ENCODE measurements at regions not wholly inside any gene's neighbourhood (a gene's known extent, or its start where the extent isn't known, plus 50 kb on each side); places are given as distances from the start of the nearest gene placed in this dataset.

DNA sequence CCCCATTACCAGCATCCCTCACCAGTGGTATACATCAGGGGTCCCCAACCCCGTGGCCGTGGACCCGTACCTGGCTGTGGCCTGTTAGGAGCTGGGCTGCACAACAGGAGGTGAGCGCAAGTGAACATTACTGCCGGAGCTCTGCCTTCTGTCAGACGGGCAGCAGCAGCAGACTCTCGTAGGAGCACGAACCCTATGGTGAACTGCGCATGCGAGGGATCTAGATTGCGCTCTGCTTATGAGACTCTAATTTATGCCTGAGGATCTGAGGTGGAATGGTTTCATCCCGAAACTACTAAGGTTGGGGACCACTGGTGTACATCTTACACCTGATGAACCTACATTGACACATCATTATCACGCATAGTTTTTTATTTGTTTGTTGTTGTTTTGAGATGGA lies 52.8 kb upstream of the DHX15 start:
- no peak for DNase-seq (ENCODE audit: extremely low read depth in 1 of 2, low read depth in 1 of 2)

DNA sequence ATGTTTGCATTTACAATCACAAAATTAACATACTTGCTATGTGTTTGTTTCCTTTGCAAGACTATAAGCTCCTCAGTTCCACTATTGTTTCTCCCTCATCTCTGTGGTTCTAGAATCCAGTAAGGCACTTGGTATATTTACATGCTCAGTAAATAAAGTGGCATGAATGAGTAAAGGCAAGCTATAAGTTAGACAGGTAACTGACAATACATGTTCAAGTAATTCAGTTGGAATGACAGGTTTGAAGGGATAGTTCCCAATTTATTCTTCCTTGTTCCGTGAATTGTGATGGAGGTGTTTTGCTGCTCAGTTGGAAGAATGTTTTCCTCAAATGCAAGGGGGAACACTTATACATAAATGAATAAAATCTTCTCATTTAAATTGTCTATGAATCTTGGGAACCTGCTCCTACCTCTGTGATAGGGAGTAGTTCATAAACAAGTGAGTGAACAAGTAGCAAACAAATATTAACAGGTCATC lies 54.1 kb upstream of the DHX15 start:
- DNase-seq (ENCODE audit: extremely low read depth in 1 of 2, low read depth in 1 of 2) = no peak

DNA sequence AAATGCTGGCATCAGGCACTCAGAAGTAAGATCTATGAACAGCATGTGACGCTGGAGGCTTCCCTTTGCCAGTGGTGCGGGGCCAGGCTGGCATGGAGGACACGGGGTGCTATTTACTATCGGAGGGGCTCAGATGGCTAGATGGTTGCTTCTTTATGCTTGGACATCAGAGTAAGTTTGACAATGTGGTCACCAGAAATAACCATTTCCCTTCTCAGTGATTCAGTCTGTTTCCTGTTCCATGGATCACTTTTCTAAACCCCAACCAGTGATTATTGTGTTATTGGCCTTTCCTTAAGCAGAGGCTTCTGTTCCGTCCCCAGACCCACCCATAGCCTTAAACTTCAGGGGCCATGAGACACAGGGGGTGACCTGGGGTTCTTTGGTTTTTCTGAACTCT lies 55.4 kb upstream of the DHX15 start:
- no peak for DNase-seq (ENCODE audit: extremely low read depth in 1 of 2, low read depth in 1 of 2)

GRCh38 chr4:24640366-24640765 lies 56.0 kb upstream of the DHX15 start:
- no peak for DNase-seq (ENCODE audit: extremely low read depth in 1 of 2, low read depth in 1 of 2)

DNA sequence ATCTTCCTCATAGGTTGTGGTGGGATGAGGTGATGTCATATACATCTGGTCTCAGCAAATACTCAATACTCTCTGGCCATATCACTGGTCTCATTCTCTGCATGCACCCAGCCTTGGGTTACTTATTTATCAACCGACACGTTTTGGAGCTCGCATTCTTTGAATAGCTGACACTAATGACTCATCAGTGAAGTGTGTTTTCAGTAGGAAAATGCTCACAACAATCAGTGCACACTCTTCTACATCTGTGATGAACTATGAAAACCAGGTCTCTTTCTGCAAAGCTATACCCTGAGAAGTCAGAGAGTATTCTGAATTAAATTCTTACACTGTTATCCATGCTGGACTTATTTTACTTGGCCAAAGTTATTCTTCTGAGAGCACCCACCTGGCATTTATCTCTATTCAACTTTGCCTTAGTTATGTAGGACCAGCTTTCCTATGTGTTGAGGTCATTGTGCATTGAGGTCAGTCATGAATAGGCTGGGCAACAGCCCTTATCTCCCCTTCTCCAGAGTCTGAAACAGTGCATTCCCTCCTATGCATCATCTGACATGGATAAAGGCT lies 58.7 kb upstream of the DHX15 start:
- DNase-seq (ENCODE audit: extremely low read depth in 1 of 2, low read depth in 1 of 2) = no peak

- no peak for DNase-seq (ENCODE audit: extremely low read depth in 1 of 2, low read depth in 1 of 2)
These were observed 59.6 kb upstream of the DHX15 start for GRCh38 chr4:24643774-24644520.

- DNase-seq (ENCODE audit: extremely low read depth in 1 of 2, low read depth in 1 of 2) = no peak
These were observed 60.8 kb upstream of the DHX15 start for GRCh38 chr4:24644983-24645764.

DNA sequence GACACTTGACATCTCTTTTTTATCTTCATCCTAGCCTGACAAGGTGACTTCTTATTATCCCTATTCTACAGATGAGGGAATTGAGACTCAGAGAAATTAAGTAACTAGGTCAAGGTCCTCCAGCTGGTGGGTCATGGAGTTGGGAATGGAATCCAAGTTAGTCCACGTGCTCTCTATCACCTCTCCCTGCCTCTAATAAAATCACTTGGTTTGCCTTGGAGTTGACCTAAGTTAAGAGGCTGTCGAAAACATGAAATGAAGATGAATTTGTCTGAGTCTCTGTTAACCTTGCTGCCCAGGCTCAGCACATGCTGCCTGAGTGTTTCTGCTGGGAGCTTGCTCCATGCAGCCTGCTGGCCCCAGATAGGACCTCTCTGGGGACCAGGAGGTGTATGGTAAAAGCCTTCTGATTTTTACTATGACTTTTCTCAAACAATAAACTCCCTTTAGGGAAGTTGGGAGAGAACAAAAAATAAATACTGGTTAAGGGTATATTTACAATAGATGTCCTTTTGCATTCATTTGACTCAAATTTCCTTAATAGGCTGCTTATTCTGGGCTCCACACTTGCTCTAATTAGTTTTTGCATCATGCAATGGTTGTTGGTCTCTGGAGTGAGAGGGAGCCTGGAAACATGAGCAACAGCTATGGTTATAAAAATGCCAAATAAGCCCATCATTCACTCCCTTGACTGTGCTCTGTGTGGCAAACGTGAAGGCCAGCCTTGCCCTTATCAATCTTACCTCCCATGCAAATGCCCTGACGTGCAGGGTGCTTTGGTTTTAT lies 61.6 kb upstream of the DHX15 start:
- DNase-seq (ENCODE audit: extremely low read depth in 1 of 2, low read depth in 1 of 2) = no peak

GRCh38 chr4:24646798-24647460 lies 62.6 kb upstream of the DHX15 start:
- DNase-seq (ENCODE audit: extremely low read depth in 1 of 2, low read depth in 1 of 2) = no peak

DNA sequence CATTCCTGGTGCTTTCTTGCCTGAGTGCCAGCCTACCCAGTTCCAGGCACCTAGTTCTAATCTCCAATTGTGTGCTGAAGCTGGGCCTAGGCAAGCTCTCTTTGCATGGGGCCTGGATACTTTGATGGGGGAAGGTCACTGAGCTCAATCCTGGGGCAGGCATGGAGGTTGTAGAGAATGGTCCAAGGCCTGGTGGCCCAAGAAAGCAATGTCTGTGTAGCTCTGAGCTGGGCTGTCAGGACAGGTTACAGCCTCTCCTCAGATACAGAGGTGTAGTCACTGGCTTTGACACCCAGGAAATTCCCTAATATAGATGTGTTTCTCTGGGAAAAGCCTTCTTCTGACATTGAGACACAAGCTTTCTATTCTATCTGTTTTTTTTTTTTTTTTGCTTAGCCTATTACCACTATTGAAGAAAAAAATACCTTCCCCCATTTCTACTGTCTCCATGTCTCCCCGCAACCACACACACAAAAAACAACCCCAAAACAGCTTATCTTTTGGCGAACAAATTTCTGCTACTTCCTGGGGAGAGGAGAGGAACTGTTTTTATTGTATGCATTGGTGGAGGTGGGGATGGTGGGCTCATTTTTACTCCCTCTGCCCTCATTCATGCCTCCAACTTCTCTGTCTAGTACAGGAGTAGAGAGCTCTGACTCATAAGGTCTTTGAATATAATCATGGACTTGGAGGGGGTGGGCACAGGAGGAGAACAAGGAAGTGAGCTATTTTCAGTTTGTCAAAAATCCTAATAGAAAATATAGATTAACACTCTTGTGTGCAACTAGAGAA lies 66.7 kb upstream of the DHX15 start:
- DNase-seq (ENCODE audit: extremely low read depth in 1 of 2, low read depth in 1 of 2) = no peak

DNA sequence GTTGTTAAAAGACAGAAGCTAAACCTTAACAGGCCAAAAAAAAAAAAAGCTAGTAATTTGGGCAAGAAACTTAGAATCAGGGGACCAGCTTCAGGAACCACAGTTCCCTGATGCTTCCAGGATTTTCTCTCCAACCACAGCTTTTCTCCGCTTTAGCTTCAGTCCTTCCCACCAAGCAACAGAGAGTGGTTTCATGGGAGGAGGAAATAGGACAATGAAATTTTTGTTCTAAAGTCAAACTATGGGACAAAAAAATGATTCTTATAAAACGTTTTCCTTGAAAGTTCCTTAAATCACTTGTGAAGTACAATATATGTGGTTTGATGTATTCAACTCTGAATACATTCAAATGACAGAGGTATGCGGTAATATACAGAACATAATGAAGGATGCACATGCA lies 71.0 kb upstream of the DHX15 start:
- no peak for DNase-seq (ENCODE audit: extremely low read depth in 1 of 2, low read depth in 1 of 2)

DNA sequence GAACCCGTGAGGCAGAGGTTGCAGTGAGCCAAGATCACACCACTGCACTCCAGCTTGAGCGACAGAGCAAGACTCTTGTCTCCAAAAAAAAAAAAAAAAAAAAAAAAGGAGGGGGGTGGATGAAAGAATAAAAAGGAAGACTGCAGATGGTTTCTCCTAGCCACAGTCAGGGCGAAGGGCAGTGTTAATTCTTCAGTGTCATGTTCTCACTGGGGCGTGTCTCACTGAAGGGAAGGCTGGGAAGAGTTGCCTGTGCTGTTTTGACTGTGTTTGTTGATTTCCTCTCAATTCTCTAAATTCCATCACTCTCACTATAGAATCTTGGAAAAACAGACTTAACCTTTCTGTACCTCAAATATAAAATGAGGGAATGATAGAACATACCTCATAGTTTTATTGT lies 71.6 kb upstream of the DHX15 start:
- DNase-seq (ENCODE audit: extremely low read depth in 1 of 2, low read depth in 1 of 2) = no peak

- DNase-seq (ENCODE audit: extremely low read depth in 1 of 2, low read depth in 1 of 2) = no peak
These were observed 72.6 kb upstream of the DHX15 start for GRCh38 chr4:24656906-24657305.

- DNase-seq (ENCODE audit: extremely low read depth in 1 of 2, low read depth in 1 of 2) = peak in 1 of 2 donors; percentile 5
These were observed 73.6 kb upstream of the DHX15 start for GRCh38 chr4:24657768-24658617.

DNA sequence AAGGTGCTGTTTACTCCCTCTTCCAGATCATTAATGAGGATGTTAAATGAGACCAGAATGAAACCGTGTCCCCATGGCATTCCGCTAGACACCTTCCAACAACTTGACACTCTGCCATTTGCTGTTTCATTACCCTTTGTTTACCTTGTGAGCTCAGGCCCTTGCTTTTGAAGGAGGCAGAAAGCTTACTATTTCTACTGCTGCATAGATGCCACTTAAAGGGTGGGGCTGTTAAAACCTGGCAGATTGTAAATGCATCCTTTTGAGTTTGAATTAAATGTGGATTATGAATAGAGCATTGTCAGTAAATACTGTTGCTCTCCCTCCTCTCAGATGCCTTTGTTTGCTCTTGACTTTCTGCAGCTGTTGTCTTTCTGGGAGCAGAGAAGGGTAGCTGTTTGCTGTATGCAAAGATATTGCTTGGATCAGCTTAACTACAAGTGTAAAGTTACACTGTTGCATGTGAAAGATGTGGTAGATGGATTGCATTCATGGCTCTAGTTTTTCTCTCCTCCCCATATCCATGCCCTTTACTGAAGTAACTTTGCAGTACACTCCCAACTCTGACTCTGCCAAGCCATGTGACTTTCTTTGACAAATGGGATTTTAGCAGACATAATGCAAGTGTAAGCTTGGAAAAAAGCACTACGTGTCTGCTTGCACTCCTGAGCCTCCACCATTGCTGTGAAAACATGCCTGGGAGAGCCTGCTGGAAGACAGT lies 75.0 kb upstream of the DHX15 start:
- no peak for DNase-seq (ENCODE audit: extremely low read depth in 1 of 2, low read depth in 1 of 2)

DNA sequence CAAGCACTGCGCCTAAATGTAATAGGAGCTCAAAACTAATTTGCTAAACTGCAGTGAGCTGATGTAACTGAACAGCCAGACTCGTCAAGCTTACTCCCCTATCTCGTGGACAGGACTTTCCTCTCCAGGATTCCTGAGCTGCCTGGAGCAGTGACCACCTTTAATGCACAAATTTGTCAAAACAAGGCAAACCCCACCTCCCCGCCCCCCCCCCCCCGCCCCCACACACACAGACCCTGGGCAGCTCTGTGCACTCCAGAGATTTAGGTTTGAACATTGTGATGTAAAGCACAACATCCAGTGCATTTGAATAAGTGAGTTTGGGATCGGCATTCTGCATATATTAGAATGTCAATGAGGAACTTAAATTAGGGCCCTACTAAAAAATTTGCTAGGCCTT lies 77.7 kb upstream of the DHX15 start:
- no peak for DNase-seq (ENCODE audit: extremely low read depth in 1 of 2, low read depth in 1 of 2)

- no peak for DNase-seq (ENCODE audit: extremely low read depth in 1 of 2, low read depth in 1 of 2)
These were observed 78.2 kb upstream of the DHX15 start for GRCh38 chr4:24662542-24662941.

- no peak for DNase-seq (ENCODE audit: extremely low read depth in 1 of 2, low read depth in 1 of 2)
These were observed 80.6 kb upstream of the DHX15 start for GRCh38 chr4:24664956-24665355.

Measured in stimulated activated CD8-positive, alpha-beta memory T cell treated with anti-CD3 and anti-CD28 coated beads, Interleukin-7, amount 100 ng/mL, for 48 hours (primary cell).